ENCODE measurements at regions not wholly inside any gene's neighbourhood (a gene's known extent, or its start where the extent isn't known, plus 50 kb on each side); places are given as distances from the start of the nearest gene placed in this dataset.

DNA sequence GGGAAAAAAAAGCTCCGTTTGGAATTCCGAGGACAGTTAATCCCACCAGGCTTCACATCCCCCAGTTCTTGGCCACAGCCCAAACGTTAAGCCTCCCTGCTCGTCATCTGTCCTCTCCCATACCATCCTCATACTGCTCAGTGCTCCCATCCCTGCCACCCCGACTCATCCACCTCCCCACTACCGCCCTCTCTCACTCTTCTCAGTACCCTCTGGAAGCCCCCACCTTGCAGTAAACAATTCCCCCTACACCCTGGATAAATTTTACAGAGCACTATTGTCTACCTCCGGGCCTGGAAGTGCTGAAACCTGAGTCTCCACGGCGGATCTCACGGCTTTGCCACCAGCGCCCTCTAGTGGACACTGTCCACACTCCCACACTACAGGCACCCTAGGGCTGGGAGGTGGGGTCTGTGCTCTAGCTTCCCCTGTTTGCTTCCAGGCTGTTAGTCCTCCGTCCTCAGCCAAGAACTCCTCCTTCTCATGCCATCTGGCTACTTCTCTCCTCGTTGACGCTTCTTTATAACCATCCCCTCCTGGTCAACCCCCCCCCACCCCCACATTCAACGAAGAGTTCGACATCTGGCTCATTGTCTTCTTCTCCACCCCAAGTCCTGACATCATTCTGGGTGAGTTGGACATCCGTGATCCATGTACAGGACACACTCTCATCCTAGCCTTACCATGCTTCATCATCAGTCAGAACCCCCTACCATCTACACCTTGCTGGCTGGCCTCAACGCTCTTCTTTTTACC is 54.5 kb downstream of the RTL9 start:
- no peak overlapping the region for H2AFZ ChIP-seq
- no peak overlapping the region for H3K4me3 ChIP-seq
- H3K27ac ChIP-seq: peak overlapping the region; percentile 44
- peak; percentile 83 for DNase-seq (ENCODE audit: low spot score)
- H3K79me2 ChIP-seq: no peaks in the 10 kb centered on the region
- no peaks in the 10 kb centered on the region for H3K27me3 ChIP-seq
- peak overlapping the region; percentile 51 for H3K4me2 ChIP-seq
- no peaks in the 10 kb centered on the region for H3K36me3 ChIP-seq (replicated peaks; ENCODE audit: insufficient read depth, low read depth)
- H3K9me3 ChIP-seq (ENCODE audit: low read depth): no peaks in the 10 kb centered on the region
- H3K9me2 ChIP-seq (replicated peaks; ENCODE audit: insufficient read depth): no peaks in the 10 kb centered on the region
- H3K4me1 ChIP-seq (ENCODE audit: insufficient read depth): peaks cover 3% of the 10 kb centered on the region
- TF ChIP-seq EZH2 (IDR thresholded peaks at IDR 0.05; ENCODE audit: borderline replicate concordance): no peak
- TF ChIP-seq EZH2phosphoT487 (IDR thresholded peaks at IDR 0.05; ENCODE audit: low read depth, severe bottlenecking, unreplicated experiment): no peak
- TF ChIP-seq CTCF (IDR thresholded peaks at IDR 0.05; ENCODE audit: poor library complexity): peak; percentile 73
- 31% methylated on average over 11 of the region's 18 CpGs for WGBS (ENCODE audit: low lambda C conversion rate, missing lambda C conversion rate)
- no peaks in the 10 kb centered on the region for H4K20me1 ChIP-seq (ENCODE audit: insufficient read depth, poor library complexity, severe bottlenecking)

DNA sequence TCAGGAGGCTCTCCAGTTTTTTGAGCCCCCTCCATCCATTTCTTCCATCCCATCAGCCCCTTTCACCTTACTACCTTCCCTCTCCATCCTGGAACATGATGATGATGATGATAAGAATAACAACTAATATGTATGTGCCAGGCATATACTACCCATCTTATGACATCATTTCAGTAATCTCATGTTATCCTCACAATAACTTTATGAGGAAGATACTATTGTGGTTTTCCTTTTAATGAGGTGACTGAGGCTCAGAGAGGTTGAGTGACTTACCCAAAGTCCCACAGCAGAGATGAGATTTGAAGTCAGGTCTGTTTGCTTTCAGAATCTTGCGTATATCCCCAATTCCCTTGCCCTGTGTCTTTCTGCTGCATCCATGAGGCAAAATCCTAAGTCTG is 55.1 kb downstream of the RTL9 start:
- H3K36me3 ChIP-seq (replicated peaks; ENCODE audit: insufficient read depth, low read depth): no peaks in the 10 kb centered on the region
- DNase-seq (ENCODE audit: low spot score): no peak
- TF ChIP-seq CTCF (IDR thresholded peaks at IDR 0.05; ENCODE audit: poor library complexity) (no peak), EZH2phosphoT487 (IDR thresholded peaks at IDR 0.05; ENCODE audit: low read depth, severe bottlenecking, unreplicated experiment) (no peak), EZH2 (IDR thresholded peaks at IDR 0.05; ENCODE audit: borderline replicate concordance) (no peak)
- no peak overlapping the region for H3K4me2 ChIP-seq
- no peaks in the 10 kb centered on the region for H4K20me1 ChIP-seq (ENCODE audit: insufficient read depth, poor library complexity, severe bottlenecking)
- H3K27me3 ChIP-seq: no peaks in the 10 kb centered on the region
- 75% methylated on average over 1 of the region's 1 CpG for WGBS (ENCODE audit: low lambda C conversion rate, missing lambda C conversion rate)
- H3K4me1 ChIP-seq (ENCODE audit: insufficient read depth): peaks cover 8% of the 10 kb centered on the region
- no peaks in the 10 kb centered on the region for H3K9me2 ChIP-seq (replicated peaks; ENCODE audit: insufficient read depth)
- H3K79me2 ChIP-seq: no peaks in the 10 kb centered on the region
- H3K4me3 ChIP-seq: no peak overlapping the region
- H3K27ac ChIP-seq: peak overlapping the region; percentile 32
- H2AFZ ChIP-seq: no peak overlapping the region
- H3K9me3 ChIP-seq (ENCODE audit: low read depth): no peaks in the 10 kb centered on the region

DNA sequence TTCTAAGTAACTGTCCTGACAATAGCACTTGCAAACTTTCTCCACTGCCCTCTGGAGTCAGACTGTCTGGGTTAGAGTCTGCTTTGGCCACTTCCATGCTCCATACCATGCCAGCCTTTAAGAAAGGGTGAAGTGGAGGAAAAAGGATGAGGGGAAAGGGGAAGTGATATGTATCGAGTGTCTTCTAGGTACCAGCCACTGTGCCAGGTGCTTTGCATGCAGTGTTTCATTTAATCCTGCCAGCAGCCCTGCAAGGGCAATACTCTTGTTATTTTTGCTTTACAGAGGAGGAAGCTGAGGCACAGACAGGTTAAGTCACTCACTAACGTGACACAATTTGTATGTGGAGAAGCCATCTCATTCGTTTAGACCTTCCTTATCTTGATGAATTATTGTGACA is 55.6 kb downstream of the RTL9 start:
- H3K27ac ChIP-seq: peak overlapping the region; percentile 32
- H3K9me3 ChIP-seq (ENCODE audit: low read depth): no peaks in the 10 kb centered on the region
- no peaks in the 10 kb centered on the region for H3K27me3 ChIP-seq
- no peak overlapping the region for H2AFZ ChIP-seq
- H3K36me3 ChIP-seq (replicated peaks; ENCODE audit: insufficient read depth, low read depth): no peaks in the 10 kb centered on the region
- H3K79me2 ChIP-seq: no peaks in the 10 kb centered on the region
- no peak for TF ChIP-seq EZH2 (IDR thresholded peaks at IDR 0.05; ENCODE audit: borderline replicate concordance)
- no peak for TF ChIP-seq EZH2phosphoT487 (IDR thresholded peaks at IDR 0.05; ENCODE audit: low read depth, severe bottlenecking, unreplicated experiment)
- TF ChIP-seq CTCF (IDR thresholded peaks at IDR 0.05; ENCODE audit: poor library complexity): no peak
- H3K9me2 ChIP-seq (replicated peaks; ENCODE audit: insufficient read depth): no peaks in the 10 kb centered on the region
- H3K4me2 ChIP-seq: no peak overlapping the region
- DNase-seq (ENCODE audit: low spot score): no peak
- no peaks in the 10 kb centered on the region for H4K20me1 ChIP-seq (ENCODE audit: insufficient read depth, poor library complexity, severe bottlenecking)
- no peak overlapping the region for H3K4me3 ChIP-seq
- peaks cover 12% of the 10 kb centered on the region for H3K4me1 ChIP-seq (ENCODE audit: insufficient read depth)
- WGBS (ENCODE audit: low lambda C conversion rate, missing lambda C conversion rate): 52% methylated on average over 3 of the region's 3 CpGs
